Keratinocyte (primary cell): ENCODE measurements at regions not wholly inside any gene's neighbourhood (a gene's known extent, or its start where the extent isn't known, plus 50 kb on each side); places are given as distances from the start of the nearest gene placed in this dataset.

Experiments used
- DNase-seq: peaks from one replicate; pipeline ENCODE4 v3.0.0-alpha.2; 2011; ENCODE audit warnings: low read depth, missing footprints, low spot score
- FAIRE-seq: peaks from 2 replicates; lab custom pipeline; 2011; peaks lifted over from hg19 to GRCh38; lab: Jason Lieb, UNC
- H2AFZ ChIP-seq: 2 replicates; pipeline ENCODE4 v1.6.0; 2012; ENCODE audit warnings: low read length, control low read depth, inconsistent platforms; ENCODE audit not compliant: control insufficient read depth
- H3K27ac ChIP-seq: 2 replicates; pipeline ENCODE4 v1.5.1; 2011; ENCODE audit warnings: low read length; ENCODE audit not compliant: control insufficient read depth, insufficient read depth
- H3K27me3 ChIP-seq: 3 replicates; pipeline ENCODE4 v1.6.0; 2011; ENCODE audit warnings: low read length; ENCODE audit not compliant: control insufficient read depth, insufficient read depth; ENCODE audit errors: extremely low read depth
- H3K36me3 ChIP-seq, 2 experiments: 2 replicates in 1 of 2; 3 replicates in 1 of 2; pipeline ENCODE4 v1.5.1; 2011; ENCODE audit warnings: low read length in 2 of 2, mild to moderate bottlenecking in 1 of 2; ENCODE audit not compliant: control insufficient read depth in 2 of 2, insufficient read depth in 2 of 2; ENCODE audit errors: extremely low read depth in 1 of 2
- H3K4me1 ChIP-seq: 3 replicates; pipeline ENCODE4 v1.5.1; 2011; ENCODE audit warnings: low read length; ENCODE audit not compliant: control insufficient read depth, insufficient read depth; ENCODE audit errors: extremely low read depth
- H3K4me2 ChIP-seq: 3 replicates; pipeline ENCODE4 v1.6.0; 2011; ENCODE audit warnings: low read depth, low read length; ENCODE audit not compliant: control insufficient read depth, insufficient read depth; ENCODE audit errors: extremely low read depth
- H3K4me3 ChIP-seq, 3 experiments: fragments of 200-600 bp in 1 of 3; sonication (generic) in 1 of 3; 2 replicates in 2 of 3; 3 replicates in 1 of 3; pipeline ENCODE4 v1.5.1; 2011 to 2016; ENCODE audit warnings: low read length in 3 of 3, mild to moderate bottlenecking in 3 of 3, control low read depth in 2 of 3, inconsistent platforms in 1 of 3, low read depth in 1 of 3, mixed read lengths in 1 of 3, mixed run types in 1 of 3, moderate library complexity in 1 of 3; ENCODE audit not compliant: control insufficient read depth in 2 of 3, insufficient read depth in 2 of 3; ENCODE audit errors: extremely low read depth in 1 of 3
- H3K79me2 ChIP-seq: 2 replicates; pipeline ENCODE4 v1.6.0; 2012; ENCODE audit warnings: low read length; ENCODE audit not compliant: control insufficient read depth, insufficient read depth
- H3K9ac ChIP-seq: 3 replicates; pipeline ENCODE4 v1.6.0; 2011; ENCODE audit warnings: low read length; ENCODE audit not compliant: control insufficient read depth, insufficient read depth; ENCODE audit errors: extremely low read depth
- H3K9me1 ChIP-seq: 3 replicates; pipeline ENCODE4 v1.6.0; 2011; ENCODE audit warnings: low read length; ENCODE audit not compliant: control insufficient read depth, insufficient read depth; ENCODE audit errors: extremely low read depth
- H3K9me3 ChIP-seq: 2 replicates; pipeline ENCODE4 v1.5.1; 2012; ENCODE audit warnings: low read depth, low read length; ENCODE audit not compliant: control insufficient read depth
- H4K20me1 ChIP-seq: 3 replicates; pipeline ENCODE4 v1.6.0; 2011; ENCODE audit warnings: low read length; ENCODE audit not compliant: control insufficient read depth, insufficient read depth; ENCODE audit errors: extremely low read depth
- CTCF ChIP-seq, 3 experiments: IDR thresholded peaks in 1 of 3; conservative IDR thresholded peaks in 1 of 3; optimal IDR thresholded peaks in 1 of 3; 2 replicates in 2 of 3; 3 replicates in 1 of 3; pipeline versions ENCODE3 to v1.5.1; 2011; ENCODE audit warnings: low read length in 3 of 3, mild to moderate bottlenecking in 3 of 3, moderate library complexity in 2 of 3, control low read depth in 1 of 3, inconsistent platforms in 1 of 3; ENCODE audit not compliant: insufficient read depth in 2 of 3; ENCODE audit errors: extremely low read depth in 1 of 3
- EZH2 ChIP-seq: IDR thresholded peaks from one replicate; pipeline ENCODE4 v1.6.1; 2012; ENCODE audit warnings: inconsistent platforms, mild to moderate bottlenecking, low read length, moderate library complexity
- dilution Hi-C: fragments of 300-500 bp; cut with MboI; formaldehyde crosslinking; loops from one replicate; pipeline ENCODE4 v1.7.0; 2020; ENCODE audit warnings: low sequenced_read_pairs; ENCODE audit not compliant: extremely low pct_ligation_motif_present

- Histone ChIP-seq H3K79me2 (no peaks in the 10 kb centered on the region), H3K4me3 (no peak overlapping the region), H4K20me1 (no peaks in the 10 kb centered on the region), H3K27me3 (peaks cover 6% of the 10 kb centered on the region), H3K9ac (no peak overlapping the region), H3K9me3 (no peaks in the 10 kb centered on the region), H3K36me3 (no peaks in the 10 kb centered on the region), H3K4me2 (no peak overlapping the region), H3K9me1 (no peaks in the 10 kb centered on the region), H3K4me1 (no peaks in the 10 kb centered on the region), H3K27ac (no peak overlapping the region), H2AFZ (no peak overlapping the region)
- DNase-seq (no peak), FAIRE-seq (no peak)
- dilution Hi-C loops: no loop called here
- TF ChIP-seq CTCF (optimal IDR thresholded peaks at IDR 0.05 in 1 of 3, IDR thresholded peaks at IDR 0.05 in 1 of 3, conservative IDR thresholded peaks at IDR 0.05 in 1 of 3; ENCODE audit: extremely low read depth in 1 of 3, insufficient read depth in 2 of 3, low read length in 3 of 3) (no peak), EZH2 (no peak)
Observed at GRCh38 chr11:11149671-11150459, 203.2 kb downstream of the CSNK2A3 start.

DNA sequence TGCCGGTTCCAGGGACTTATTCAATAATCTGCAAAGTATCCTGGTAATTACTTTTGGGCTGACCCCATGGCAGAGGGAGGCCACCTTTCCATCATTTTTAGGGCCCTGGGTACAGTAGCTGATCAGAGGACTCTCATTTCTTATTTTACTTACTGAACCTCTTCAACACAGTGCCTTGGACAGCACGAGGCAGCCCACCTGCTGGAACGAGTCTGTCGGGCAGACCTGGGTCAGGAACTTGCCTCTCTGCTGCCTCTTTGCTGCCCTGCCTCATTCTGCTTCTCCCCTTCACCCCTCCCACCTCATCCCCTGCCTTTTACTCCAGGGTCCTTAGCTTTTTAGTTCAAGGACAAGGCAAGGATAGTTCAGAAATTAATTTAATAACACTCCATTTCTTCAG is 204.5 kb downstream of the CSNK2A3 start:
- Histone ChIP-seq H2AFZ (no peak overlapping the region), H3K27me3 (peaks cover 2% of the 10 kb centered on the region), H3K9me1 (no peaks in the 10 kb centered on the region), H3K9me3 (no peaks in the 10 kb centered on the region), H4K20me1 (no peaks in the 10 kb centered on the region), H3K4me2 (no peak overlapping the region), H3K79me2 (no peaks in the 10 kb centered on the region), H3K27ac (no peak overlapping the region), H3K9ac (no peak overlapping the region), H3K36me3 (no peaks in the 10 kb centered on the region), H3K4me1 (no peaks in the 10 kb centered on the region), H3K4me3 (no peak overlapping the region)
- FAIRE-seq: no peak
- DNase-seq: no peak
- dilution Hi-C loops: no loop called here
- no peak for TF ChIP-seq EZH2
- no peak for TF ChIP-seq CTCF (optimal IDR thresholded peaks at IDR 0.05 in 1 of 3, IDR thresholded peaks at IDR 0.05 in 1 of 3, conservative IDR thresholded peaks at IDR 0.05 in 1 of 3; ENCODE audit: extremely low read depth in 1 of 3, insufficient read depth in 2 of 3, low read length in 3 of 3)
